ENCODE measurements at regions not wholly inside any gene's neighbourhood (a gene's known extent, or its start where the extent isn't known, plus 50 kb on each side); places are given as distances from the start of the nearest gene placed in this dataset.

DNA sequence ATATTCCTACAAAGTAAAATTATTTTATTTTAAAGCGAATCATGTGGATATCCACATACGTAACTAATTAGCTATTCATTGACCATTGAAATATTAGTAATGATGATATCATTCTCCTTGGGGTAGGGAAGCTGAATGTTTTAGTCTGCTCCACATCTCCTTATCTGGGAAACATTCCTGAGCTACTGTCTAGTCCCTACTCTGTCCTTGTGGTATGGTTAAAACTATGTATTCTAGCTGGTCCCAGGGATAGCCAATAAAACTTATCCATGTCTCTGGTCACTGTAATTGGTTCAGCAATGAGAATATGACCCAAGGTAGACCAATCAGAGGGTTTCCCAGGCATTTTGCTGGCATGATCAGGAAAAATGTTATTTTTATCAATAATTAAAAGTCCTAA lies 76.0 kb upstream of the DAP start:
- H3K4me3 ChIP-seq (ENCODE audit: low read depth, low read length), result no peak overlapping the region
- TF ChIP-seq, protein P1, sequence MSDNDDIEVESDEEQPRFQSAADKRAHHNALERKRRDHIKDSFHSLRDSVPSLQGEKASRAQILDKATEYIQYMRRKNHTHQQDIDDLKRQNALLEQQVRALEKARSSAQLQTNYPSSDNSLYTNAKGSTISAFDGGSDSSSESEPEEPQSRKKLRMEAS (IDR thresholded peaks at IDR 0.05; ENCODE audit: low read depth, low read length), result no peak
- TF ChIP-seq POLR2A (IDR thresholded peaks at IDR 0.05; ENCODE audit: extremely low read depth, insufficient read length) (no peak), MYC (IDR thresholded peaks at IDR 0.05; ENCODE audit: low read depth, low read length) (no peak)
- TF ChIP-seq, protein P2, sequence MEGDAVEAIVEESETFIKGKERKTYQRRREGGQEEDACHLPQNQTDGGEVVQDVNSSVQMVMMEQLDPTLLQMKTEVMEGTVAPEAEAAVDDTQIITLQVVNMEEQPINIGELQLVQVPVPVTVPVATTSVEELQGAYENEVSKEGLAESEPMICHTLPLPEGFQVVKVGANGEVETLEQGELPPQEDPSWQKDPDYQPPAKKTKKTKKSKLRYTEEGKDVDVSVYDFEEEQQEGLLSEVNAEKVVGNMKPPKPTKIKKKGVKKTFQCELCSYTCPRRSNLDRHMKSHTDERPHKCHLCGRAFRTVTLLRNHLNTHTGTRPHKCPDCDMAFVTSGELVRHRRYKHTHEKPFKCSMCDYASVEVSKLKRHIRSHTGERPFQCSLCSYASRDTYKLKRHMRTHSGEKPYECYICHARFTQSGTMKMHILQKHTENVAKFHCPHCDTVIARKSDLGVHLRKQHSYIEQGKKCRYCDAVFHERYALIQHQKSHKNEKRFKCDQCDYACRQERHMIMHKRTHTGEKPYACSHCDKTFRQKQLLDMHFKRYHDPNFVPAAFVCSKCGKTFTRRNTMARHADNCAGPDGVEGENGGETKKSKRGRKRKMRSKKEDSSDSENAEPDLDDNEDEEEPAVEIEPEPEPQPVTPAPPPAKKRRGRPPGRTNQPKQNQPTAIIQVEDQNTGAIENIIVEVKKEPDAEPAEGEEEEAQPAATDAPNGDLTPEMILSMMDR (IDR thresholded peaks at IDR 0.05; ENCODE audit: low read depth, low read length), result no peak
- DNase-seq (ENCODE audit: low read depth), result no peak

DNA sequence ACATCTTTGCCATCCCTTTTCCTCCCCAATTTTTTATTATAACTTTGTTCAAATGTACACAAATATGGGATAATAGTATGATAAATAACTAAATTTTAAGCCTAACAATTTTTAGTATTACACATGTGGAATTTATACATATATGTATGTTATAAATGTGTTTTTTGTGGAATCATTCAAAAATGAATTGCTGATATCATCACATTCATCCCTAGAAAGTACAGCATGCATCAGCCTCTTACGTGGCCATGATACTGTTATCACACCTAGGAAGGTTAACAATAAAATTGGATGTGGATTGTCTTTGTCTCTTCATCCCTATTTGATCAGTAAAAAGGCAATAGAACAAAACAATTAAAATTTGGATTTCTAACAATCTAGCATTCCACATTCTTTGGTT lies 73.7 kb upstream of the DAP start:
- TF ChIP-seq MYC (IDR thresholded peaks at IDR 0.05; ENCODE audit: low read depth, low read length) (no peak), POLR2A (IDR thresholded peaks at IDR 0.05; ENCODE audit: extremely low read depth, insufficient read length) (no peak)
- TF ChIP-seq, protein P1 (IDR thresholded peaks at IDR 0.05; ENCODE audit: low read depth, low read length), result no peak
- TF ChIP-seq, protein P2 (IDR thresholded peaks at IDR 0.05; ENCODE audit: low read depth, low read length), result no peak
- no peak for DNase-seq (ENCODE audit: low read depth)
- H3K4me3 ChIP-seq (ENCODE audit: low read depth, low read length), result no peak overlapping the region

DNA sequence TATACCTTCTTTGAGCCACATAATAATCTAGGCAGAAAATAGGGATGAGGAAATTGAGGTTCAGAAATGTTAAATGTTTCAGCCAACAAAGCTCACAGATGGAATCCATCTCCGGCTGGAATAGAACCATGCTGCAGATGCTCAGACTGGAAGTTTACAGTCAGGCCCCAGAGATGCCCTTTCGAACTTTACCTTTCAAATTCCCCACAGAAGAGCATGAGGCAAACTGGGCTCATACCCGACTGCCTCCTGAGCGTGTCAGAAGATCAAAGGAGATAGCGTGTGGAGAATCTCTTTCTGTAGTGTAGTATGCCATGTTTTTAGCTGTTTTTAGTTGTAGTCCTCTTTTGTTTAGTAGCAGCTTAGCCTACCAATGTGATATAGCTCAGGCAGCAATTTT lies 72.0 kb upstream of the DAP start:
- no peak overlapping the region for H3K4me3 ChIP-seq (ENCODE audit: low read depth, low read length)
- TF ChIP-seq MYC (IDR thresholded peaks at IDR 0.05; ENCODE audit: low read depth, low read length) (no peak), POLR2A (IDR thresholded peaks at IDR 0.05; ENCODE audit: extremely low read depth, insufficient read length) (no peak)
- TF ChIP-seq, protein P1 (IDR thresholded peaks at IDR 0.05; ENCODE audit: low read depth, low read length), result no peak
- TF ChIP-seq, protein P2 (IDR thresholded peaks at IDR 0.05; ENCODE audit: low read depth, low read length), result no peak
- no peak for DNase-seq (ENCODE audit: low read depth)

DNA sequence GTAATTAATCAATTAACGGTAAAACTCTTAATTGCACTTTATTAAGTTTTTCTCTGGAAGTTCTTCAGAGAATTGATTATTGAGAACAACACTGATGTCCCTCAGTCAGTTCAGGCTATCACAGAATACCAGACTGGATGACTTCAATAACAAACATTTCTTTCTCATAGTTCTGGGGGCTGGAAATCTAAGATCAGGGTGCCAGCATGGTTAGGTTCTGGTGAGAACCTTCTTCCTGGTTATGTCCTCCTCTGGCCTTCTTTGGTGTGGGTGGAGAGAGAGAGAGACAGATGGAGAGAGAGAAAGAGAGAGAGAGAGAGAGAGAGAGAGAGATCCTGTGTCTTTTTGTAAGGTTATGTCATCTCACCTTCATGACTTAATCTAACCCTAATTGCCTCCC lies 71.4 kb upstream of the DAP start:
- TF ChIP-seq, protein P1 (IDR thresholded peaks at IDR 0.05; ENCODE audit: low read depth, low read length), result no peak
- TF ChIP-seq MYC (IDR thresholded peaks at IDR 0.05; ENCODE audit: low read depth, low read length) (no peak), POLR2A (IDR thresholded peaks at IDR 0.05; ENCODE audit: extremely low read depth, insufficient read length) (no peak)
- TF ChIP-seq, protein P2 (IDR thresholded peaks at IDR 0.05; ENCODE audit: low read depth, low read length), result no peak
- no peak overlapping the region for H3K4me3 ChIP-seq (ENCODE audit: low read depth, low read length)
- no peak for DNase-seq (ENCODE audit: low read depth)

DNA sequence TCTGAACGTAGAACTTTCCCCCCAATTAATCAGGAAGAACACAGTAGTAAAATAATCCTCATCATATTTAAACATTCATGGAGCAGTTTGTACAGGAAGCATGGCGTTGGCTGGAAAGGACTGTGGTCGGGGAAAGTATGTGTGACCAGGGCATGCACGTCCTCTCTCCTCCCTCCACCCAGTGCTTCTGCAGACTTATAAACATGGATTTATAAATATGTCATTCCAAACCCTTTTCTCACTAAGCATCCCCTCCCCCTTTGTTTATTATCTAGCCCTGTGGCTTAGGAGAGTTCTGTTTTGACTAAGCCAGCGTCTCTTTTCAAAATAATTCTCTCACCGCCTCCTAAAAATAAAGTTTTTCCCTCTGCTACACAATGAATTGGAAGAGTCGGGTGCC lies 70.4 kb upstream of the DAP start:
- TF ChIP-seq, protein P2 (IDR thresholded peaks at IDR 0.05; ENCODE audit: low read depth, low read length), result no peak
- no peak for TF ChIP-seq MYC (IDR thresholded peaks at IDR 0.05; ENCODE audit: low read depth, low read length)
- TF ChIP-seq POLR2A (IDR thresholded peaks at IDR 0.05; ENCODE audit: extremely low read depth, insufficient read length), result no peak
- TF ChIP-seq, protein P1 (IDR thresholded peaks at IDR 0.05; ENCODE audit: low read depth, low read length), result no peak
- DNase-seq (ENCODE audit: low read depth), result no peak
- no peak overlapping the region for H3K4me3 ChIP-seq (ENCODE audit: low read depth, low read length)

DNA sequence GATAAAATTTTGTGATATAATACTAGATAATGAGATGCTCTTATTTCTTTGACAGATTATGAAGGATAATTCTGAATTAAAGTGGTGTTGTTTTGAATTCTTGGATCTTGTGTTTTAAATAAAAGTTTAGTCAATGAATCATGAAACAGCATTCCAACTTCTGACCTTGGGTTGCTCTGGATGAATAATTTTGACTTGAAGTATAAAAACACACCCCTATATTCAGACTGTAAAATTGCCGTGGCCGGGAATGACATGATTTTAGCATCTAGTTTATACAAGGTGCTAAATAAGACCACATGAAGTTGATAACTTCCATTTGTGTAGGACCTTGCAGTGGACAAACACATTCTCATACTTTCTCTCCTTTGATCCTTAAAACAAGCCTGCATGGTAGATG lies 67.2 kb upstream of the DAP start:
- H3K4me3 ChIP-seq (ENCODE audit: low read depth, low read length), result no peak overlapping the region
- TF ChIP-seq POLR2A (IDR thresholded peaks at IDR 0.05; ENCODE audit: extremely low read depth, insufficient read length) (no peak), MYC (IDR thresholded peaks at IDR 0.05; ENCODE audit: low read depth, low read length) (no peak)
- TF ChIP-seq, protein P2 (IDR thresholded peaks at IDR 0.05; ENCODE audit: low read depth, low read length), result no peak
- TF ChIP-seq, protein P1 (IDR thresholded peaks at IDR 0.05; ENCODE audit: low read depth, low read length), result no peak
- DNase-seq (ENCODE audit: low read depth), result no peak
